Ishikawa (cell line): ENCODE measurements at regions not wholly inside any gene's neighbourhood (a gene's known extent, or its start where the extent isn't known, plus 50 kb on each side); places are given as distances from the start of the nearest gene placed in this dataset.

ENCODE experiments used
- CEBPB ChIP-seq: IDR thresholded peaks from 2 replicates; pipeline ENCODE4 v1.6.1; 2012
- CREB1 ChIP-seq: IDR thresholded peaks from 2 replicates; pipeline ENCODE4 v1.6.1; 2012; ENCODE audit warnings: low read depth
- EGR1 ChIP-seq: IDR thresholded peaks from 2 replicates; pipeline ENCODE4 v1.6.1; 2012
- EP300 ChIP-seq: IDR thresholded peaks from 2 replicates; pipeline ENCODE4 v1.6.1; 2012; ENCODE audit warnings: borderline replicate concordance
- FOXM1 ChIP-seq: IDR thresholded peaks from 2 replicates; pipeline ENCODE4 v1.6.1; 2012; ENCODE audit warnings: low read depth, borderline replicate concordance
- MAX ChIP-seq: IDR thresholded peaks from 2 replicates; pipeline ENCODE4 v1.6.1; 2012
- NFIC ChIP-seq: IDR thresholded peaks from 2 replicates; pipeline ENCODE4 v1.6.1; 2012
- RAD21 ChIP-seq: IDR thresholded peaks from 2 replicates; pipeline ENCODE4 v1.6.1; 2012; ENCODE audit warnings: low read depth
- REST ChIP-seq: IDR thresholded peaks from 2 replicates; pipeline ENCODE4 v1.6.1; 2012; ENCODE audit warnings: low read depth, mild to moderate bottlenecking
- TAF1 ChIP-seq: IDR thresholded peaks from 2 replicates; pipeline ENCODE4 v1.6.1; 2012; ENCODE audit warnings: low read depth, mild to moderate bottlenecking
- TCF12 ChIP-seq: IDR thresholded peaks from 2 replicates; pipeline ENCODE4 v1.6.1; 2012; ENCODE audit warnings: low read depth
- TEAD4 ChIP-seq: IDR thresholded peaks from 2 replicates; pipeline ENCODE4 v1.6.1; 2012
- USF1 ChIP-seq: IDR thresholded peaks from 2 replicates; pipeline ENCODE4 v1.6.1; 2012
- YY1 ChIP-seq: IDR thresholded peaks from 2 replicates; pipeline ENCODE4 v1.6.1; 2012; ENCODE audit warnings: low read depth
- ZBTB7A ChIP-seq: IDR thresholded peaks from 2 replicates; pipeline ENCODE4 v1.6.1; 2012; ENCODE audit warnings: low read depth

GRCh38 chr18:40852406-40852805 lies 1102.6 kb upstream of the PIK3C3 start:
- TF ChIP-seq YY1 (no peak), TCF12 (no peak), TAF1 (no peak), ZBTB7A (no peak), EGR1 (no peak), REST (no peak), EP300 (no peak), CEBPB (no peak), USF1 (no peak), RAD21 (no peak), CREB1 (no peak), MAX (no peak), FOXM1 (no peak), NFIC (no peak), TEAD4 (no peak)

DNA sequence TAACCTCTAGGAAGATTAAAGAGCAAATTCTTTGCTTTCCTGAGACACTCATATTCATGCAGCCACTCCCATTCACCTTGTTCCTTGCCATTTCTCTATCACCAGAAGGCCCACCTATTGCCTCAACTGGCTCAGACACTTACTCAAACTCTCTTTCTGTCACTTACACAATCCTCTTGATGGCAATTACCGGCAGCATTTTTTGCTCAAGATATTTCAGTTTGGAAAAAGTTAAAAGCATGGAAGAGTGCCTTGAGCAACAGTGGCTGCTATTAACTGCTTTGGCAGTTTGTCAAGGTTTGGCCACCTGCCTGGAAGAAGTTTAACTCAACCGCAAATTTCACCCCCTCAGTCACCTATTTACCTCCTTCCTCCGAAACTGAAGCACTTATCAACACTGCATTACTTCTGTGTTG lies 1104.0 kb upstream of the PIK3C3 start:
- TF ChIP-seq CREB1 (no peak), ZBTB7A (no peak), CEBPB (no peak), TCF12 (no peak), FOXM1 (no peak), YY1 (no peak), TAF1 (no peak), TEAD4 (no peak), EGR1 (no peak), USF1 (no peak), NFIC (no peak), MAX (no peak), REST (no peak), RAD21 (no peak), EP300 (no peak)

DNA sequence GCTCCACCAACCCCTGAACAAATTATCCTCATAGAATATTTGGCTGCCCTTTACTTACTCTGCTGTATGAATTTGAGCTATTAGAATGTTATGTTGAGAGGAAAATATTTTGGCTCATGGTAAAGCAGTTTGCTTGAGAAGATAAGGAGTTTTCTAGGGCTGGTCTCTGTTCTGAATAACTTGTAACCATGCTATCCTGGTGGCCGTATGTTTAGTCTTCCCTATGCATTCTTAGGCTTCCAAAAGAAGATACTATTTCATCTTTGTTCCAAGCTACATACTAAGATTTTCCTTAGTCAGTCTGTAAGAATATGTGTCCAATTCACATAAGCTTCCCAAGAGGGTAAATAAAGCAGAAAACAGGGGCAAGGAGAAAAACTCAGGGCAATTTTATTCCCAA lies 1105.1 kb upstream of the PIK3C3 start:
- TF ChIP-seq CEBPB, result no peak
- TF ChIP-seq EGR1, result no peak
- TF ChIP-seq TAF1, result no peak
- no peak for TF ChIP-seq USF1
- TF ChIP-seq TCF12, result no peak
- TF ChIP-seq YY1, result no peak
- TF ChIP-seq CREB1, result no peak
- TF ChIP-seq MAX, result no peak
- no peak for TF ChIP-seq EP300
- no peak for TF ChIP-seq REST
- no peak for TF ChIP-seq FOXM1
- TF ChIP-seq NFIC, result no peak
- no peak for TF ChIP-seq TEAD4
- TF ChIP-seq ZBTB7A, result no peak
- no peak for TF ChIP-seq RAD21

GRCh38 chr18:40841467-40841866 lies 1113.6 kb upstream of the PIK3C3 start:
- TF ChIP-seq EGR1 (no peak), MAX (no peak), USF1 (no peak), CEBPB (no peak), YY1 (no peak)
